ENCODE measurements at regions not wholly inside any gene's neighbourhood (a gene's known extent, or its start where the extent isn't known, plus 50 kb on each side); places are given as distances from the start of the nearest gene placed in this dataset.

GRCh38 chr5:135714126-135714894 is 120.2 kb upstream of the SLC25A48 start:
- H3K27ac ChIP-seq: no peak overlapping the region
- TF ChIP-seq CTCF (IDR thresholded peaks at IDR 0.05): no peak
- no peak for TF ChIP-seq ZFX (IDR thresholded peaks at IDR 0.05; ENCODE audit: borderline replicate concordance)

DNA sequence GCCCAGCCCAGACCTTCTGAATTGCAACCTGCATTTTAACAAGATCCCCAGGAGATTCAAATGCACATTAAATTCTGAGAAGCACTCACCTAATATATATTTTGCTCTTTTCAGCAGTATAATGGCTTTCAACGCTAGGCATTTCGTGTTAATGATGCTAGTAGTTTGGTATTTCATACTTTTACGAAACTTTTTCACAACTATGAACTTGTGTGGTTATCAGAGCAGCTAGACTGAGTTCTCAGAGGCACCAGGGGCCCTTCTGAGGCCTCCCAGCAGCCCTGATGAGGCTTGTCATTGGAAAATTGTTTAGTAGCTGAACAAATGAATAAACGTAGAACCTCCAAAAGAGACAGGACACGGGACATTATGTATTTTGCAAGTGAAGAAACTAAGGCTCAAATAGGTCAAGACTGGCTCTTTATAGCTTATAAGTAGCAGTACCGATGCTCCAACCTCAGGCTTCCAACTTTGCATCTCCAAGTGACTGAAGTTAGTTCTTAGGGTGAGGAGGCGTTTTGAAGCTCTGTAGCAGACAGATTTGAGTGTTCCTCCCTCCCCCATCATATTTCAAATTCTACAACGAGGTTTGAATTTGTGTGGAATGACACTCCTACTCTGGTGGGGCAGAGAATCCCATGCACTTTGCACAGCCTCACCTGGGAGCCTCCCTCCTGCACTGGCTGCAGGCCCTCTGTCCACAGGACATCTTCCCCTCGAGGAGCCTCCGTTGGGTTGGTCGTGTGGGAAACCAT is 121.1 kb upstream of the SLC25A48 start:
- no peak overlapping the region for H3K27ac ChIP-seq
- TF ChIP-seq ZFX (IDR thresholded peaks at IDR 0.05; ENCODE audit: borderline replicate concordance) (no peak), CTCF (IDR thresholded peaks at IDR 0.05) (no peak)

- H3K27ac ChIP-seq: no peak overlapping the region
- TF ChIP-seq CTCF (IDR thresholded peaks at IDR 0.05) (no peak), ZFX (IDR thresholded peaks at IDR 0.05; ENCODE audit: borderline replicate concordance) (no peak)
Observed at GRCh38 chr5:135711911-135712310, 122.6 kb upstream of the SLC25A48 start.

DNA sequence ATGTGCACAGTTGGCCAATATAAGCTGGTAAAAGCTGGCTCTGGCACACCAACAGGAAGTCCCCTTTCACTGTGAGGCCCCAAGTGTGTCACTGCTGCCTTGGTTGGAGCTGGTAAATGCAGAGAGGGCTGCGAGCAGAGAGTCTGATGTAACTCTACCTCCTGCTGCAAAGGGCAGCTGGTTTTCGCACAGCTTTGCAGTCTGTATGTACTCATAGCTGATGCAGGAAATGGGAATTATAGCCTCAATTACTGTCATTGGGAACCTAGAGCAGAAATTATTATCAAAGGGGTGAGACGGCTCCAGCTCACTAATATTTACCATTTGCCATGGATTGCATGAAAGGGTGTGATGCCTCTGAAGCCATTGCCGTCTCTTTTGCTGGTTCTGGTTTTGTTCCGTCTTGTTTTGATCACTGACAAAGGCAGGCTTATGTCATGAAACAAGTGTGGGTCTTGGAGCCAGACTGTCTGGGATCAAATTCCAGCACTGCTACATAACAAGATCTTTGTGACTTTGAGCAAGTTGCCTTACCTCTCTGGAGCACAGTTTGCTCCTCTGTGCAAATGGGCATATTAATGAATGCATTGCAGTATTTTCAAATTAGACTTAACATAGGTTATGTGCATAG is 124.3 kb upstream of the SLC25A48 start:
- TF ChIP-seq CTCF (IDR thresholded peaks at IDR 0.05): no peak
- no peak for TF ChIP-seq ZFX (IDR thresholded peaks at IDR 0.05; ENCODE audit: borderline replicate concordance)
- H3K27ac ChIP-seq: no peak overlapping the region

DNA sequence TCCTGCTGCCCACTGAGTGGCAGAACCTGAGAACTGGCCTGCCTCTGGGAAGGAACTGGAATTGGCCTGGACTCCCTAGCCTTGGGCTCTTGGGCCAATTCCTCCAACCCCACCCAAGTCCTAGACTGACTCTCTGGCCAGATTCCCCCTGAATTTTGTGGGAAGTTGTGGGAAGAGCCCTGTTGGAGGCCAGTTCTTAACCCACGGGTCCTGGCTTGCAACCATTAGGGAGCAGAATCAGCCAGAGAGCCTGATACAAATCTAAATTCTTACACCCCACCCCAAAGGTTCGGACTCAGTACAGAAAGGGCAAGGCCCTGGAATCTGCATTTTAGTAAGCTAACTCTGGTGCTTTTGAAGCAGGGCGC is 125.3 kb upstream of the SLC25A48 start:
- no peak for TF ChIP-seq CTCF (IDR thresholded peaks at IDR 0.05)
- no peak for TF ChIP-seq ZFX (IDR thresholded peaks at IDR 0.05; ENCODE audit: borderline replicate concordance)
- H3K27ac ChIP-seq: no peak overlapping the region

DNA sequence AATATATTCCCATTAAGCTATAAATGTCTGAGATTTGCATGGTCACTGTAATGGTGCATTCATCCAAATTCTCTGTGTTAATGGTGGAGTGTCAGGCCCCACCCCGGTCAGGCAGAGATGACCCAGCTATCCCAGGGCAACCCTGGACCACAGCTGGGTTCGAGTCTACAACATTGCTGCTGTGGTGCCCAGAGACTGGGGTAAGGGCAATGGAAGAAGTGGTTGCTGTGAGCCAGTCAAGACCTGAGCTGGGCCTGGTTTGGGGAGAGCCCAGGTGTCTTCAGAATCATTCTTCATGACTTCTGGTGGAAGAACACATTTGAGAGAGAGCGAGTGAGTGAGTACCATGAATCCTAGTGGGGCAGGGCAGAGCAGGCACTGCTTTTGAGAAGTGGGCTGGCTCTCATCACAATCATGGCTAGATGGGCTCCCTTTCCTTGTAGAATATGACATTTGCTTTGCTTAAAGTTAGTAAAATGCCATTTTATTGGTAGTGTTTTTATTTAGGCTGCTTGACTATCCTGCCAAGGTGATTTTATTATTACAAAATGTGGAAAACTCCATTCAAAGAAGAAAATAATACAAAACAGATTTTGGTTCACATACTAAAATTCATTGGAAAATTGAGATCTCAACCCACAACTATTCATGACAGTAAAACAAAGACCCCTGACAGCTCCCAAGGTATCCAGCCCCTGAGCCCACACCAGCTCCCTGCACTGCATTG is 125.8 kb upstream of the SLC25A48 start:
- TF ChIP-seq ZFX (IDR thresholded peaks at IDR 0.05; ENCODE audit: borderline replicate concordance): no peak
- TF ChIP-seq CTCF (IDR thresholded peaks at IDR 0.05): no peak
- no peak overlapping the region for H3K27ac ChIP-seq

Measured in 22Rv1 (cell line).